ENCODE measurements at regions not wholly inside any gene's neighbourhood (a gene's known extent, or its start where the extent isn't known, plus 50 kb on each side); places are given as distances from the start of the nearest gene placed in this dataset.
"Not testable (repeated sequence)": the region's sequence is repeated elsewhere in the genome, so short reads cannot be mapped to it uniquely, and the experiment has no call there.

- in situ Hi-C loops (cut with MboI; ENCODE audit: low sequenced_read_pairs), result no loop called here
Measured at GRCh38 chr2:240367721-240368120, 67.7 kb upstream of the GPC1 start.

GRCh38 chr2:240368781-240369331, 66.6 kb upstream of the GPC1 start:
- in situ Hi-C loops (cut with MboI; ENCODE audit: low sequenced_read_pairs), result no loop called here

- in situ Hi-C loops (cut with MboI; ENCODE audit: low sequenced_read_pairs), result no loop called here
Measured at GRCh38 chr2:240369335-240369734, 66.1 kb upstream of the GPC1 start.

- in situ Hi-C loops (cut with MboI; ENCODE audit: low sequenced_read_pairs), result no loop called here
Measured at GRCh38 chr2:240369801-240370585, 65.5 kb upstream of the GPC1 start.

- in situ Hi-C loops (cut with MboI; ENCODE audit: low sequenced_read_pairs), result no loop called here
Measured at GRCh38 chr2:240371129-240372000, 64.1 kb upstream of the GPC1 start.

GRCh38 chr2:240372101-240372500, 63.4 kb upstream of the GPC1 start:
- in situ Hi-C loops (cut with MboI; ENCODE audit: low sequenced_read_pairs), result no loop called here

GRCh38 chr2:240373289-240373885, 62.1 kb upstream of the GPC1 start:
- in situ Hi-C loops (cut with MboI; ENCODE audit: low sequenced_read_pairs), result no loop called here

- in situ Hi-C loops (cut with MboI; ENCODE audit: low sequenced_read_pairs), result no loop called here
Measured at GRCh38 chr2:240374085-240374907, 61.2 kb upstream of the GPC1 start.

- in situ Hi-C loops (cut with MboI; ENCODE audit: low sequenced_read_pairs), result no loop called here
Measured at GRCh38 chr2:240375024-240375645, 60.3 kb upstream of the GPC1 start.

GRCh38 chr2:240376739-240377138, 58.7 kb upstream of the GPC1 start:
- in situ Hi-C loops (cut with MboI; ENCODE audit: low sequenced_read_pairs), result no loop called here

- in situ Hi-C loops (cut with MboI; ENCODE audit: low sequenced_read_pairs), result no loop called here
Measured at GRCh38 chr2:240377366-240377765, 58.1 kb upstream of the GPC1 start.

- in situ Hi-C loops (cut with MboI; ENCODE audit: low sequenced_read_pairs), result no loop called here
Measured at GRCh38 chr2:240379089-240379636, 56.3 kb upstream of the GPC1 start.

- in situ Hi-C loops (cut with MboI; ENCODE audit: low sequenced_read_pairs), result no loop called here
Measured at GRCh38 chr2:240383099-240383758, 52.2 kb upstream of the GPC1 start.

- in situ Hi-C loops (cut with MboI; ENCODE audit: low sequenced_read_pairs), result no loop called here
Measured at GRCh38 chr2:240383871-240384700, 51.4 kb upstream of the GPC1 start.

GRCh38 chr2:240384711-240385450, 50.6 kb upstream of the GPC1 start:
- in situ Hi-C loops (cut with MboI; ENCODE audit: low sequenced_read_pairs), result no loop called here

- in situ Hi-C loops (cut with MboI; ENCODE audit: low sequenced_read_pairs), result not testable (repeated sequence)
Measured at GRCh38 chr2:240385451-240386161, 49.9 kb upstream of the GPC1 start.

All from HL-60/S4 treated with phorbol 12-myristate 13-acetate at 8.2 ng/mL for 4 days and 3 days (cell line).